Neural progenitor cell (in vitro differentiated cells): ENCODE measurements at regions not wholly inside any gene's neighbourhood (a gene's known extent, or its start where the extent isn't known, plus 50 kb on each side); places are given as distances from the start of the nearest gene placed in this dataset.

ENCODE experiments used
- DNase-seq: peaks from one replicate; pipeline ENCODE4 v3.0.0-alpha.2; 2016; ENCODE audit warnings: low spot score
- H2AFZ ChIP-seq: fragments of 200-600 bp; sonication (generic); replicated peaks from 2 replicates; pipeline ENCODE4 v1.6.1; 2016; ENCODE audit warnings: antibody characterized with exemption
- H3F3A ChIP-seq: fragments of 200-600 bp; sonication (generic); 2 replicates; pipeline ENCODE4 v1.6.1; 2016; ENCODE audit warnings: antibody characterized with exemption, low read depth
- H3K27ac ChIP-seq: fragments of 200-600 bp; sonication (generic); 2 replicates; pipeline ENCODE4 v1.5.1; 2016; ENCODE audit warnings: mild to moderate bottlenecking
- H3K27me3 ChIP-seq: fragments of 200-600 bp; sonication (generic); 2 replicates; pipeline ENCODE4 v1.6.1; 2016; ENCODE audit warnings: mild to moderate bottlenecking, moderate library complexity
- H3K36me3 ChIP-seq: fragments of 200-600 bp; sonication (generic); 2 replicates; pipeline ENCODE4 v1.5.1; 2016
- H3K4me1 ChIP-seq: fragments of 200-600 bp; sonication (generic); 2 replicates; pipeline ENCODE4 v1.6.1; 2016; ENCODE audit warnings: mixed run types
- H3K4me2 ChIP-seq: fragments of 200-600 bp; sonication (generic); 2 replicates; pipeline ENCODE4 v1.6.1; 2016
- H3K4me3 ChIP-seq: fragments of 200-600 bp; sonication (generic); 2 replicates; pipeline ENCODE4 v1.5.1; 2016
- H3K79me2 ChIP-seq: fragments of 200-600 bp; sonication (generic); 2 replicates; pipeline ENCODE4 v1.6.1; 2016; ENCODE audit warnings: low read depth
- H3K9ac ChIP-seq: fragments of 200-600 bp; sonication (generic); 2 replicates; pipeline ENCODE4 v1.6.1; 2016
- H3K9me3 ChIP-seq: fragments of 200-600 bp; sonication (generic); 2 replicates; pipeline ENCODE4 v1.5.1; 2016; ENCODE audit warnings: low read depth
- H4K20me1 ChIP-seq: fragments of 200-600 bp; sonication (generic); 2 replicates; pipeline ENCODE4 v1.6.1; 2016; ENCODE audit warnings: low read depth
- H3K27ac Mint-ChIP-seq: 3 replicates; pipeline ENCODE4 v1.8.0; 2021; ENCODE audit warnings: mixed read lengths
- H3K27me3 Mint-ChIP-seq: 2 replicates; pipeline ENCODE4 v1.8.0; 2022; ENCODE audit warnings: low read depth, mild to moderate bottlenecking, inconsistent platforms, moderate library complexity, mixed read lengths; ENCODE audit not compliant: insufficient read depth
- H3K36me3 Mint-ChIP-seq: 3 replicates; pipeline ENCODE4 v1.8.0; 2021; ENCODE audit warnings: mixed read lengths
- H3K4me1 Mint-ChIP-seq: 3 replicates; pipeline ENCODE4 v1.8.0; 2021; ENCODE audit warnings: mixed read lengths
- H3K4me3 Mint-ChIP-seq: 3 replicates; pipeline ENCODE4 v1.8.0; 2021; ENCODE audit warnings: mild to moderate bottlenecking, moderate library complexity, mixed read lengths
- H3K9me3 Mint-ChIP-seq: 3 replicates; pipeline ENCODE4 v1.8.0; 2020; ENCODE audit warnings: mixed read lengths
- CTCF ChIP-seq: fragments of 200-600 bp; sonication (generic); IDR thresholded peaks from 2 replicates; pipeline ENCODE4 v1.5.1; 2017; ENCODE audit warnings: antibody characterized with exemption, mild to moderate bottlenecking
- EZH2 ChIP-seq: fragments of 200-600 bp; sonication (generic); IDR thresholded peaks from 2 replicates; pipeline ENCODE4 v1.6.1; 2017; ENCODE audit warnings: antibody characterized with exemption, mild to moderate bottlenecking, moderate library complexity
- EZH2phosphoT487 ChIP-seq: fragments of 200-600 bp; sonication (generic); IDR thresholded peaks from 2 replicates; pipeline ENCODE4 v1.6.1; 2017; ENCODE audit warnings: antibody characterized with exemption

GRCh38 chr15:61459785-61460707 lies 230.9 kb upstream of the RORA start:
- H3K9me3 Mint-ChIP-seq = no peaks in the 10 kb centered on the region
- Histone ChIP-seq H2AFZ (no peak overlapping the region), H3K9me3 (no peaks in the 10 kb centered on the region), H3K27me3 (no peaks in the 10 kb centered on the region), H3F3A (no peaks in the 10 kb centered on the region), H3K9ac (no peak overlapping the region), H3K36me3 (no peaks in the 10 kb centered on the region), H3K4me1 (no peaks in the 10 kb centered on the region), H3K4me3 (no peak overlapping the region), H3K27ac (no peak overlapping the region), H3K4me2 (no peak overlapping the region), H4K20me1 (no peaks in the 10 kb centered on the region), H3K79me2 (no peaks in the 10 kb centered on the region)
- H3K27ac Mint-ChIP-seq = no peak overlapping the region
- no peak for TF ChIP-seq EZH2
- H3K36me3 Mint-ChIP-seq = no peaks in the 10 kb centered on the region
- no peak for DNase-seq
- no peaks in the 10 kb centered on the region for H3K27me3 Mint-ChIP-seq
- peaks cover 3% of the 10 kb centered on the region for H3K4me1 Mint-ChIP-seq
- H3K4me3 Mint-ChIP-seq = no peak overlapping the region

GRCh38 chr15:61457050-61457733 lies 228.1 kb upstream of the RORA start:
- Mint-ChIP-seq H3K9me3 (no peaks in the 10 kb centered on the region), H3K27ac (no peak overlapping the region), H3K27me3 (no peaks in the 10 kb centered on the region), H3K4me1 (peaks cover 3% of the 10 kb centered on the region), H3K36me3 (no peaks in the 10 kb centered on the region), H3K4me3 (no peak overlapping the region)
- Histone ChIP-seq H3K4me1 (no peaks in the 10 kb centered on the region), H3K9ac (no peak overlapping the region), H3K79me2 (no peaks in the 10 kb centered on the region), H2AFZ (no peak overlapping the region), H3K4me3 (no peak overlapping the region), H4K20me1 (no peaks in the 10 kb centered on the region), H3K27ac (no peak overlapping the region), H3K36me3 (no peaks in the 10 kb centered on the region), H3K4me2 (no peak overlapping the region), H3K9me3 (no peaks in the 10 kb centered on the region), H3F3A (no peaks in the 10 kb centered on the region), H3K27me3 (no peaks in the 10 kb centered on the region)
- TF ChIP-seq CTCF (no peak), EZH2phosphoT487 (no peak), EZH2 (no peak)
- DNase-seq = no peak

- H3K9ac ChIP-seq = no peak overlapping the region
- no peak overlapping the region for H3K4me3 Mint-ChIP-seq
- no peaks in the 10 kb centered on the region for H3K9me3 Mint-ChIP-seq
- no peak for TF ChIP-seq CTCF
- TF ChIP-seq EZH2 = no peak
- TF ChIP-seq EZH2phosphoT487 = no peak
- H3K4me3 ChIP-seq = no peak overlapping the region
- H3K27me3 Mint-ChIP-seq = no peaks in the 10 kb centered on the region
- no peaks in the 10 kb centered on the region for H3K36me3 Mint-ChIP-seq
- peaks cover 4% of the 10 kb centered on the region for H3K4me1 Mint-ChIP-seq
- no peaks in the 10 kb centered on the region for H3K27me3 ChIP-seq
- H3K4me2 ChIP-seq = no peak overlapping the region
- no peaks in the 10 kb centered on the region for H3K36me3 ChIP-seq
- no peaks in the 10 kb centered on the region for H4K20me1 ChIP-seq
- H3K27ac ChIP-seq = no peak overlapping the region
- no peaks in the 10 kb centered on the region for H3F3A ChIP-seq
- H3K4me1 ChIP-seq = no peaks in the 10 kb centered on the region
- H3K9me3 ChIP-seq = no peaks in the 10 kb centered on the region
- H2AFZ ChIP-seq = no peak overlapping the region
- no peaks in the 10 kb centered on the region for H3K79me2 ChIP-seq
- no peak overlapping the region for H3K27ac Mint-ChIP-seq
- no peak for DNase-seq
These were observed 220.1 kb upstream of the RORA start for GRCh38 chr15:61449186-61449702.
